ENCODE measurements at regions not wholly inside any gene's neighbourhood (a gene's known extent, or its start where the extent isn't known, plus 50 kb on each side); places are given as distances from the start of the nearest gene placed in this dataset.

GRCh38 chr17:33652731-33653398, 359.8 kb upstream of the ASIC2 start:
- H3K27me3 ChIP-seq (ENCODE audit: insufficient read depth, low read length, poor library complexity, severe bottlenecking), result no peaks in the 10 kb centered on the region
- H3K36me3 ChIP-seq (ENCODE audit: insufficient read depth, low read length), result no peaks in the 10 kb centered on the region
- no peaks in the 10 kb centered on the region for H3K9me2 ChIP-seq (replicated peaks; ENCODE audit: low read depth, low read length)
- no peak for TF ChIP-seq EZH2phosphoT487 (IDR thresholded peaks at IDR 0.05; ENCODE audit: borderline replicate concordance)
- TF ChIP-seq CTCF (conservative IDR thresholded peaks at IDR 0.05; ENCODE audit: low read length), result no peak
- H4K20me1 ChIP-seq (ENCODE audit: insufficient read depth, low read length, poor library complexity, severe bottlenecking), result no peaks in the 10 kb centered on the region
- no peak overlapping the region for H2AFZ ChIP-seq (ENCODE audit: low read length)
- no peaks in the 10 kb centered on the region for H3F3A ChIP-seq (ENCODE audit: low read depth)
- H3K9ac ChIP-seq (ENCODE audit: low read depth, low read length, poor library complexity, severe bottlenecking), result no peak overlapping the region
- H3K4me1 ChIP-seq (ENCODE audit: insufficient read depth, low read length, poor library complexity, severe bottlenecking), result no peaks in the 10 kb centered on the region
- no peak overlapping the region for H3K4me2 ChIP-seq (ENCODE audit: low read depth, low read length, poor library complexity, severe bottlenecking)
- no peaks in the 10 kb centered on the region for H3K9me3 ChIP-seq (ENCODE audit: insufficient read depth, low read depth, low read length)
- H3K4me3 ChIP-seq (ENCODE audit: low read length, poor library complexity, severe bottlenecking), result no peak overlapping the region
- no peaks in the 10 kb centered on the region for H3K79me2 ChIP-seq (ENCODE audit: insufficient read depth, low read length)

GRCh38 chr17:33653399-33653788, 360.3 kb upstream of the ASIC2 start:
- Histone ChIP-seq H3K4me2 (ENCODE audit: low read depth, low read length, poor library complexity, severe bottlenecking) (no peak overlapping the region), H3K79me2 (ENCODE audit: insufficient read depth, low read length) (no peaks in the 10 kb centered on the region), H3K9ac (ENCODE audit: low read depth, low read length, poor library complexity, severe bottlenecking) (no peak overlapping the region), H4K20me1 (ENCODE audit: insufficient read depth, low read length, poor library complexity, severe bottlenecking) (no peaks in the 10 kb centered on the region), H2AFZ (ENCODE audit: low read length) (no peak overlapping the region), H3K27me3 (ENCODE audit: insufficient read depth, low read length, poor library complexity, severe bottlenecking) (no peaks in the 10 kb centered on the region), H3K9me2 (replicated peaks; ENCODE audit: low read depth, low read length) (no peaks in the 10 kb centered on the region), H3F3A (ENCODE audit: low read depth) (no peaks in the 10 kb centered on the region), H3K36me3 (ENCODE audit: insufficient read depth, low read length) (no peaks in the 10 kb centered on the region), H3K9me3 (ENCODE audit: insufficient read depth, low read depth, low read length) (no peaks in the 10 kb centered on the region), H3K4me3 (ENCODE audit: low read length, poor library complexity, severe bottlenecking) (no peak overlapping the region), H3K4me1 (ENCODE audit: insufficient read depth, low read length, poor library complexity, severe bottlenecking) (no peaks in the 10 kb centered on the region)
- TF ChIP-seq CTCF (conservative IDR thresholded peaks at IDR 0.05; ENCODE audit: low read length) (no peak), EZH2phosphoT487 (IDR thresholded peaks at IDR 0.05; ENCODE audit: borderline replicate concordance) (no peak)

- no peaks in the 10 kb centered on the region for H4K20me1 ChIP-seq (ENCODE audit: insufficient read depth, low read length, poor library complexity, severe bottlenecking)
- H3K27me3 ChIP-seq (ENCODE audit: insufficient read depth, low read length, poor library complexity, severe bottlenecking), result no peaks in the 10 kb centered on the region
- H3K36me3 ChIP-seq (ENCODE audit: insufficient read depth, low read length), result no peaks in the 10 kb centered on the region
- no peak overlapping the region for H2AFZ ChIP-seq (ENCODE audit: low read length)
- TF ChIP-seq EZH2phosphoT487 (IDR thresholded peaks at IDR 0.05; ENCODE audit: borderline replicate concordance), result no peak
- TF ChIP-seq CTCF (conservative IDR thresholded peaks at IDR 0.05; ENCODE audit: low read length), result no peak
- H3K79me2 ChIP-seq (ENCODE audit: insufficient read depth, low read length), result no peaks in the 10 kb centered on the region
- H3K9ac ChIP-seq (ENCODE audit: low read depth, low read length, poor library complexity, severe bottlenecking), result no peak overlapping the region
- H3K9me3 ChIP-seq (ENCODE audit: insufficient read depth, low read depth, low read length), result no peaks in the 10 kb centered on the region
- H3F3A ChIP-seq (ENCODE audit: low read depth), result no peaks in the 10 kb centered on the region
- H3K9me2 ChIP-seq (replicated peaks; ENCODE audit: low read depth, low read length), result no peaks in the 10 kb centered on the region
- H3K4me2 ChIP-seq (ENCODE audit: low read depth, low read length, poor library complexity, severe bottlenecking), result no peak overlapping the region
- no peaks in the 10 kb centered on the region for H3K4me1 ChIP-seq (ENCODE audit: insufficient read depth, low read length, poor library complexity, severe bottlenecking)
- no peak overlapping the region for H3K4me3 ChIP-seq (ENCODE audit: low read length, poor library complexity, severe bottlenecking)
Observed at GRCh38 chr17:33657181-33657580, 364.1 kb upstream of the ASIC2 start.

Data from Loucy (cell line).